NCI-H2107 (cell line): ENCODE measurements at regions not wholly inside any gene's neighbourhood (a gene's known extent, or its start where the extent isn't known, plus 50 kb on each side); places are given as distances from the start of the nearest gene placed in this dataset.

Experiments
- DNase-seq: peaks from one replicate; lab custom pipeline; 2025; lab: John Stamatoyannopoulos, UW

DNA sequence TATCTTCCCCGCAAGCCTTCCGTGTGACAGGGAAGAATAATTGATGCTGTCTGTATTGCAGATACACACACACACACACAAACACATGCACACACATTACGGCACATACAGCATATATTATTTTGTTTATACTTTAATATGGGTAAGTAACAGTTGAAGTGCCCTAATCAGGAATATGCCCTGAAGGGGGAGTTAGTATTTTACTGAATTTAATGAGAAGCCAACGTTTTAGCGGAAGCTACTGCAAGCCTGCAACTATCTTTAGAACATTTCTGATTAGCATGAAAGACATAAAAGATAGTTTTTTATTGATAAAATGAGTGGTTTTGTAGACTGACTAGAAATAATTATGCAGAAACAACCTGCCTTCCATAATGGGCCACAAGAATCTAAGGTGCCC lies 296.6 kb upstream of the SLCO3A1 start:
- DNase-seq = no peak

DNA sequence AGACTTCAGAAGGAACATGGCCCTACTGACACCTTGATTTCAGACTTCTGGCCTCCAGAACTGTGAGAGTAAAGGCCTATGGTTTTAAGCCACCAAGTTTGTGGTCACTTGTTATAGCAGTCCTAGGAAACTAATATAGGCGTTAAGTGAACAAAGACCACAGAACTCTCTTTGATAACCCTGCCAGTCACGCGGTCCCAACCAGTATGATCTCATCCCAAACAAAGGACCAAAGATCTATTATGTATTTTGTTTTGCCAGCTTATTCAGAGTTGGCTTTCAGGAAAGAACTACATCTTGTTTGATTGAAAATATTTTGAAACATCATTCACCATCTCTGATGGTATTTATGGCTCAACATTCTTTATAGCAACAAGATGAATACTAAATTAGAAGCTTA lies 294.4 kb upstream of the SLCO3A1 start:
- DNase-seq = no peak

GRCh38 chr15:91561371-91562100 lies 292.0 kb upstream of the SLCO3A1 start:
- DNase-seq = no peak

- no peak for DNase-seq
These were observed 290.8 kb upstream of the SLCO3A1 start for GRCh38 chr15:91562698-91563097.

GRCh38 chr15:91564631-91565030 lies 288.9 kb upstream of the SLCO3A1 start:
- DNase-seq = no peak

GRCh38 chr15:91566141-91566540 lies 287.4 kb upstream of the SLCO3A1 start:
- DNase-seq = no peak

GRCh38 chr15:91568036-91568435 lies 285.5 kb upstream of the SLCO3A1 start:
- DNase-seq = no peak

- peak; percentile 93 for DNase-seq
These were observed 281.4 kb upstream of the SLCO3A1 start for GRCh38 chr15:91572110-91572509.

- no peak for DNase-seq
These were observed 277.4 kb upstream of the SLCO3A1 start for GRCh38 chr15:91576096-91576495.

DNA sequence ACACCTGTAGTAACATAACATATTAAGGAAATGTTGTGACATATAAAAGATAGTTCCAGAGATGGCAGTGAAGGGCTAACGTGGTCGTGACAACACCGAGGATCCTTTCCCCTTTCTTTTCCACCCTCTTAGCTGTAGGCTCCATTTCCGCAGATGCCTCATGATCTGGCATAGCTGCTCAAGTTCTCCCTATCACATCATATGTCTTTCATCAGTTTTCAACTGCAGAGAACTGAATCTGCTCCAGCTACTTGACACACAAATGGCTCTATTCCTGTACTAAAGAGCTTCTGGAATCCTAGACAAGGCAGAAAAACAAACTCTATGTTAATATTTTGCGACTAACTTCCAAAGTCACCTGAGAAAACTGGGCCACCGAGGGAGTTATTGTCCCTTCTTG lies 275.0 kb upstream of the SLCO3A1 start:
- no peak for DNase-seq

GRCh38 chr15:91584895-91585294 lies 268.6 kb upstream of the SLCO3A1 start:
- no peak for DNase-seq

GRCh38 chr15:91586560-91586959 lies 266.9 kb upstream of the SLCO3A1 start:
- no peak for DNase-seq

- DNase-seq = no peak
These were observed 264.1 kb upstream of the SLCO3A1 start for GRCh38 chr15:91589360-91589759.

- no peak for DNase-seq
These were observed 260.9 kb upstream of the SLCO3A1 start for GRCh38 chr15:91592567-91592966.

DNA sequence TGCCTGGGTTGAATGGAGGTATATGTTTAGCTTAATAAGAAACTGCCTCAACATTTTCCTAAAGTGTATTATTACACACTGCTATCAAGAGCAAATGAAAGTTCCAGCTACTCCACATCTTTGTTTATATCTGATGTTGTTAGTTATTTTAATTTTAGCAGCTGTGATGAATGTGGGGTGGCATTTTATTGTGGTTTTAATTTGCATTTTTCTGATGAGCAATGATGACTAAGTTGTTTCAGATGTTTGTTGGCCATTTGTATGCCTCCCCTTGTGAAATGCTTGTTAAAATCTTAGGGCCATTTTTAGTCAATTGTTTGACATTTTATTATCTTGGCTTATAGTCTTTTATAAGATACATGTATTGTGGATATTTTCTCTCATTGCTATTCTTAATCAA lies 260.4 kb upstream of the SLCO3A1 start:
- DNase-seq = no peak

DNA sequence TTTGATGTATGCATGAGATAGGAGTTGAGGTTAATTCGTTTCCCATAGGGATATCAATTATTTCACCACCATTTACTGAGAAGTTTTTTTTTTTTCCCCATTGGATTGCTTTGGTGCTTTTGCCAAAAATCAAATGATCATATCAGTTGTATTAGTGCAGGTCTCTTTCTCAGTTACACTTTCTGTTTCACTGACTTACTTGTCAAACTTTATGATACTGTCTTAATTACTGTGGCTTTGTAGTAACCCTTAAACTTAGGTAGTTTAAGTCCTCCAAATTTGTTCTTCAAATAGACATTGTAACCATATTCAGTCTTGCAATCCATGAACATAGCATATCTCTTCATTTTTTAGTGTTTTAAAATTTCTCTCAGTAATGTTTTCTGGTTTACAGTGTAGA lies 259.9 kb upstream of the SLCO3A1 start:
- no peak for DNase-seq

- DNase-seq = no peak
These were observed 254.2 kb upstream of the SLCO3A1 start for GRCh38 chr15:91599261-91599660.

DNA sequence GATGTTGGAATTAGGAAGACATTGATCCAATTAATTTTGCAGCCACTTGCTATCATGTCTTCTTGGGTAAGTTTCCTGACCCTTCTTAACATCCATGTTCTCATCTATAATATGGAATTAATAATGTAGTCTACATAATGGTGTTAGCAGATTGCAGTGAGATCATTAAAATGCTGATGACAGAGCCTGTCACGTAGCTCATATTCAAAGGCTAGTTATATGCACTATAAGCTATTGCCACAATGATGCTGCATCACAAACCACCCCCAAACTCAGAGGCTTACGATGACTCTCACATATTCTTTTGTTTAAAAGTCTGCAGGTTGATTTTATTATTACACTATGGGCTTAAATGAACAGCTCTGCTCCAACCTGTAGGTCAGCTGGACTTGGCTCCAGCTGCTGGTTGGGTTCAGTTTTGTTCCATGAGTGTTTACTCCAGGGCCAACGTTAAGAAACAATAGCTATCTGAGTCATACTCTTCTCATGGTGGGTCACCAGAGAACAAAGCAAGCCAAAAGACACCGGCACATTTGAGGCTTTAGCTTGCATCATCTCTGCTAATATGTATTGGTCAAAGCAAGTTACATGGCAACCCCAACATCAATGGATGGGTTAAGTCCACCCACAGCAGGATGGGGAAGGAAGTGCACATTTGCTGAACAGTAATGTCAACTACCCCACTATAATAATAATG lies 250.0 kb upstream of the SLCO3A1 start:
- DNase-seq = no peak

DNA sequence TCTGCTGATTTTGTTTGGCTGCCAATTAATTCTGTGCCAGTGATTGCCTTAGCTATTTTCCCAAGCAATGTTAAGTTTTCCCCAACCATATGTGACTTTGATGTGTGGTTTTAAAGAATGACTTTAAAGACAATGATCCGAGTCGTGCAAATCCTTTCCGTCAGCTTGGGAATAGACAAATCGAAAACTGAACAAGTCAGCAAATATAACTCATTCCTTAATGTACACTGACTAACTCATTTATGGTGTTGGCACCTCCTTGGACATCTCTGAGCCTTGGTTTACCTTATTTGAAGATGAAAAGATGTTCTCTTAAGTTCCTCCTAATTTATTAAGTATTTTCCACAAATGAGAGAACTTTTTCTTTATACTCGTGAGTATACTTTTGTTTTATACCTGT lies 249.4 kb upstream of the SLCO3A1 start:
- no peak for DNase-seq

GRCh38 chr15:91605576-91605975 lies 247.9 kb upstream of the SLCO3A1 start:
- DNase-seq = no peak

DNA sequence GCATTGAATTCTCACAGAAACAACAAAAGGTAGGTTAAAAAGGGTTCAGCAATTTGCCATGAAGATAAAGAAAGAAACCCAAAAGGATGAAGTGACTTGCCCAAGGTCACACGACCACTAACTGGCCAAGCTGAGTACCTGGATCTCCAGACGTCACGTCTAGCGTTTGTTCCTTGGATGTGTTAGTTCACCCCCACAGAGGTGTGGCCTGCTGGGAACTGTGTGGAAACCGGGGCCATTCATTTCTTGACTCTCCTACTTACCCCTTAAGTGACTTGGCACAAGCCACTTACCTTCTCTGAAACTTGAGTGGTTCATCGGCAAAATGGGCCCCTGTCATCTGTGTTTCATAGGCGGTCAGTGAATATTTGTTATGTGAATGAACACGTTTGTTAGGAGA lies 244.3 kb upstream of the SLCO3A1 start:
- DNase-seq = no peak

DNA sequence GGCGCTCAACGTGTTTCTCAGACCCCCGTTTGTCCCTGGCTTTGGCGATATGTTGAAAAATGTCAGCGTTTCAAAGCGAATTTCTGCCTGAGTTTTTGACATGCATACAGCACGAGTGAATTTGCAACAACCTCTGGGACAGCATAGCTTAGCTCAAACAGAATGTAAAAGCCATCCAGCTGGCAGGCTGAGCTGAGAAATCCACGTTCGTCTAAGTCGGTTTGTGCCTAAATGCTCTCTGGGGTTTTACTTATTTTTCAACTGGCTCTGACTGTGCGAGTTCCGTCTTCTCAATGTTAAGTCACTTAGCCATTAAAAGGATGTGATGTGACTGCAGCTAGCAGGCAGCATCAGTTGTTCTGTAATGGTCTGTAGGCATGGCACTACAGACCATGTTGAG lies 243.5 kb upstream of the SLCO3A1 start:
- DNase-seq = no peak

GRCh38 chr15:91611561-91612323 lies 241.8 kb upstream of the SLCO3A1 start:
- no peak for DNase-seq
